Motor neuron (in vitro differentiated cells): ENCODE measurements at regions not wholly inside any gene's neighbourhood (a gene's known extent, or its start where the extent isn't known, plus 50 kb on each side); places are given as distances from the start of the nearest gene placed in this dataset.
"Not testable (repeated sequence)": the region's sequence is repeated elsewhere in the genome, so short reads cannot be mapped to it uniquely, and the experiment has no call there.

Source experiments
- ATAC-seq, 8 experiments: fragments of 200-7000 bp; cut with Tn5 transposase; replicated peaks in 6 of 8; 2 replicates each; pipeline ENCODE4 v1.8.0; 2021; ENCODE audit warnings: mild to moderate bottlenecking in 8 of 8, moderate library complexity in 8 of 8
- H3K27ac ChIP-seq, 2 donors: fragments of 250-450 bp; sonication (Bioruptor Pico); 2 replicates each; pipeline ENCODE4 v1.9.0; 2021; ENCODE audit warnings: antibody characterized with exemption in 2 of 2, mild to moderate bottlenecking in 2 of 2, moderate library complexity in 1 of 2
- H3K4me1 ChIP-seq, 2 donors: fragments of 250-450 bp; sonication (Bioruptor Pico); replicated peaks in 1 of 2; 2 replicates each; pipeline ENCODE4 v1.6.1; 2021; ENCODE audit warnings: antibody characterized with exemption in 2 of 2, mild to moderate bottlenecking in 2 of 2, moderate library complexity in 1 of 2
- H3K4me3 ChIP-seq, 5 donors: fragments of 250-450 bp; sonication (Bioruptor Pico); 2 replicates each; pipeline ENCODE4 v1.9.0; 2021; ENCODE audit warnings: antibody characterized with exemption in 5 of 5, mild to moderate bottlenecking in 5 of 5, moderate library complexity in 4 of 5
- WGBS, 10 experiments: fragments of 450-650 bp; shearing (Covaris generic); methylation state at CpG; one replicate each; pipeline ENCODE4 v1.0.0; 2022; 5-methylcytosine and 5-hydroxymethylcytosine counted together
- in situ Hi-C, 9 experiments: fragments of 400-800 bp; cut with MboI; loops; one replicate each; pipeline ENCODE4 v1.15.0; 2021; ENCODE audit warnings: low sequenced_read_pairs in 9 of 9, low pct_unique_long_range_greater_than_20kb in 2 of 9; ENCODE audit not compliant: unreplicated experiment in 9 of 9

DNA sequence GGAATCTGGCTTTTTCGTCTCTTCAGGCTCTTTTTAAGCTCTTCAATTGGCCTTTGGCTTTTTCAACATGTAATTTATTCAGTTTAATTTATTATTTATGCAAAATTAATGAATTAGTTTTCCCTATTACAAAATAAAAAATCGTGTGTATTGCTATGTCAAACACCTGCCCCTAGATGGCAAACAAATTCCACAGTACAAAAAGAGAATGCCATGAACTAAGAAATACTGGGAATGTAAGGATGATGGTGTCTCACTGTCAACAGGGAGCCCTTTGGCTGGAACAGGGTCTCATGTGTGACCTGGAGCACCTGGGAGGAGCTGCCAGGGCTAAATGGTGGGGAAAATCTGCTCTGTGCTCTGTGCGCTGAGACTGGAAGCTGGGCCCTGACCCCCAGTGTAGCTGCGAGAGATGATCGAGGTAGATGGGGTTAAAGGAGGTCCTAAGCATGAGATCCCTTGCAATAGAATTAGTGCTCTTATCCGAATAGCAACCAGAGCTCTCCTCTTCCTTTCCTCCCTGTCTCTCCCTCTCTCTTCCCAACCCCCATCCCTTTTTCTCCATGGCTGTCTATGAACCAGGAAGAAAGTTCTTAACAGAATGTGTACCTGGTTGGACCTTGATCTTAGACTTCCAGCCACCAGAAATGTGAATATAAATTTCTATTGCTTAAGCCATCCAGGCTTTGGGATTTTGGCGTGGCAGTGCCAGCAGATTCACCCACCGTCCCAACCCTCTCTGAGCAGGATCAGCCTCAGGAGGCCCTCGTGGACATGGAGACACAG, 1183.5 kb downstream of the RPIA start:
- H3K4me3 ChIP-seq, in situ Hi-C loops, ATAC-seq, H3K27ac ChIP-seq, H3K4me1 ChIP-seq: not testable (repeated sequence)
- WGBS, 10 experiments: no CpG with 5 or more reads among the region's 9 CpGs

DNA sequence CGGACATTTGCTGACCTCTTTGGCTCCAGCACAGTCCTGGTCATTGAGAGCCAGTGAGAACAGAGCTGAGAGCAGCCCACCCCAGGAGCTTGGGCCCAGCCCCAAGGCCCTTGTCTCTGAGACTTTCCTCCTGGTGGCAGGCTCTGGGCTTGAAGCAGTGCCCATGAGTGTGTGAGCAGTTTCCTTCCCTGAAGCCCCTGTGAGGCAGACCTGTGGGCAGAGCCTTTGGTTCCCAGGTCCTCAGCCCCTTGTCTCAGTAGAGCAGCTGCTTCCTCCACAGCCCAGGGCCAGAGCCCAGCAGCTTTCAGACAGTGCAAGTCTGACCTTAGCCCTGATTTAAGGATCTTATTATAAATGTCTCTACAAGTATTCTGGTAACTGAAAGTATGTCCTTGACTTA, 1185.0 kb downstream of the RPIA start:
- no CpG with 5 or more reads among the region's 1 CpG for WGBS, 10 experiments
- H3K4me3 ChIP-seq, H3K4me1 ChIP-seq, H3K27ac ChIP-seq, in situ Hi-C loops, ATAC-seq: not testable (repeated sequence)

DNA sequence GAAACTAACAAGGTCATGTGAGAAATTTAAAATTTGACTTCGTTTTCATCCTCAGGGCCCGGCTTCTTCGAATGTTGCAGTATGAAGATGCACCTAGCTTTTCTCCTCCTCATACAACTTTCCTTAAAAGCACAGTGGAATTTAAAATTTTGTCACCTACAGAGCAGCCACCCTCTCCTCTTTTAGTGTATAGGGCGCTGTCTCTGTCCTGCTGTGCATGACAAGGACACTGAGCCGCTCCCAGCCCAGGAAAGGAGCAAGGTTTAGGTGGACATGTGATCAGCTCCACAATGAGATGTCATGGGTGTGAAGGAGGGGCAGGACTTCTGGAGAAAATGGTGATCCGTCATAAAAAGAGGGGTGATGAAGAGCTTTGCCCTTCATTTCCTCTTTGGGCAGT, 1185.4 kb downstream of the RPIA start:
- WGBS, 10 experiments: 40% methylated on average over 1 of the region's 6 CpGs; no CpG with 5 or more reads in 9 of the 10 experiments
- H3K27ac ChIP-seq, ATAC-seq, H3K4me3 ChIP-seq, in situ Hi-C loops, H3K4me1 ChIP-seq: not testable (repeated sequence)

DNA sequence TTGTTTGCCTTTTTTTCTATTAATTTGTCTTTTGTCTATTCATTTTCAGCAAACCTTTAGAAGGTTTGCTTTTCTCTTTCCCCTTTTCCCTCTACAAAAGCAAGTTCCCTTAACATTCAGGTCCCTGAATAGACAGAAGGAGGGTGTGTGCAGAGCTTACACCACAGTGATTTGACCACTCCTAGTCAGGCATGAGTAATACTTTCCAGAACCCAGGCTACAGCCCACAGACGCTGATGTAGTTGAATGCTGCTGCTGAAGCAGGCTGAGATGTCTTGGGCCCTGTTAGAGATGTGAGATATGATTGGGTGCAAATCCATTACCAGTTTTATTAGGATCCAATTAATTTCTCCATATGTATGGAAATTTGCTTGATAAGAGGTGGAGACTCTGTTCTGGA, 1191.4 kb downstream of the RPIA start:
- H3K27ac ChIP-seq, in situ Hi-C loops, H3K4me1 ChIP-seq, H3K4me3 ChIP-seq: not testable (repeated sequence)
- WGBS, 10 experiments: no CpG with 5 or more reads among the region's 1 CpG
- ATAC-seq: peak in 3 of 8 experiments; percentile 27 to 100 (median 99)

DNA sequence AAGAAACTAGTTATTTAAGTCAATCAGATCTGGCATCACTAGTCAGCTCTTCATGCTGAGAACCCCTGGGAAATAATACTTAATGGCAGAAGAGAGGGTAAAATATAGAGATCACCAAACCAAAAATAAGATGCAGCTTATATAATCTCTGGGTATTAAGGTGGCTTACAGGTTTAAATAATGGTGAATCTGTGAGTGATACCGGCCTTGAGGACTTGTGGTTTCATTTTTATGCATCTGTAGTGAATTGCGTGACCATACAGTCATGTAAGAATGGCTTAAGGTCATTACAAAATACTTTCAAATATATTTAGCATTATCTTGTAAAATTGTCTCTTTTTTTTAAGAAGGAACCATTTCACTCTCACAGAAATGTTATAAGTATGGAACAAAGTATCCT, 1192.2 kb downstream of the RPIA start:
- H3K4me1 ChIP-seq, H3K4me3 ChIP-seq, H3K27ac ChIP-seq, ATAC-seq, in situ Hi-C loops: not testable (repeated sequence)
- WGBS, 10 experiments: no CpG with 5 or more reads among the region's 2 CpGs

DNA sequence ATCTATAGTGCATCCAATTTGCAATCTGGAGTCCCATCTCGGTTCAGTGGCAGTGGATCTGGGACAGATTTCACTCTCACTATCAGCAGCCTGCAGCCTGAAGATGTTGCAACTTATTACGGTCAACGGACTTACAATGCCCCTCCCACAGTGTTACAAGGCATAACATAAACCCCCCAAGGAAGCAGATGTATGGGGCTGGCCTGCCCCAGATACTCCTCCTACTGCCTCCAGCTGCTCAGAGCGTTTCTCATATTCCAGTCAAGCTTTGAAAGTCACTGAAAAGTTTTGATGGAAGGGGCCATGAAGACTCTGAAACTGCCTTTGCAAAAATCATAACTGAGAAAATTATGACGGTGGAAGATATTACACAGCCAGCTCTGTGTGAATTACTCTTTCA, 1193.6 kb downstream of the RPIA start:
- H3K4me3 ChIP-seq, H3K4me1 ChIP-seq, in situ Hi-C loops, H3K27ac ChIP-seq: not testable (repeated sequence)
- no CpG with 5 or more reads among the region's 5 CpGs for WGBS, 10 experiments
- ATAC-seq: peak in 1 of 8 experiments; percentile 28

DNA sequence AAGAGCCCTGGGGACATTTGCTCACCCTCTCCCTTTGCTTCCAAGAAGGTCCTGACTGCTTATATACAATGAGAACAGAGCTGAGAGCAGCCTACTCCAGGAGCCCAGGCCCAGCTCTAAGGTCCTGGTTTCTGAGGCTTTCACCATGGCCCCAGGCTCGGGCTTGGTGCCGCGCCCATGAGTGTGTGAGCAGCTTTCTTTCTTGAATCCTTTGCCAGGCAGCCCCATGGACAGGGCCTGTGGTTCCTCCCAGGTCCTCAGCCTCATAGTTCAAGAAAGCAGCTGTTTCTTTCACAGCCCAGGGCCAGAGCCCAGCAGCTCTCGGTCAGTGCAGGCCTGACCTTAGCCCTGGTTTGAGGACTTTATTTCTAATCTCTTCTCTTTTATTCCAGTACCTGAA, 1197.2 kb downstream of the RPIA start:
- in situ Hi-C loops, H3K4me3 ChIP-seq, H3K4me1 ChIP-seq, H3K27ac ChIP-seq: not testable (repeated sequence)
- ATAC-seq: peak in 3 of 8 experiments; percentile 49 to 95 (median 88)
- no CpG with 5 or more reads among the region's 4 CpGs for WGBS, 10 experiments

DNA sequence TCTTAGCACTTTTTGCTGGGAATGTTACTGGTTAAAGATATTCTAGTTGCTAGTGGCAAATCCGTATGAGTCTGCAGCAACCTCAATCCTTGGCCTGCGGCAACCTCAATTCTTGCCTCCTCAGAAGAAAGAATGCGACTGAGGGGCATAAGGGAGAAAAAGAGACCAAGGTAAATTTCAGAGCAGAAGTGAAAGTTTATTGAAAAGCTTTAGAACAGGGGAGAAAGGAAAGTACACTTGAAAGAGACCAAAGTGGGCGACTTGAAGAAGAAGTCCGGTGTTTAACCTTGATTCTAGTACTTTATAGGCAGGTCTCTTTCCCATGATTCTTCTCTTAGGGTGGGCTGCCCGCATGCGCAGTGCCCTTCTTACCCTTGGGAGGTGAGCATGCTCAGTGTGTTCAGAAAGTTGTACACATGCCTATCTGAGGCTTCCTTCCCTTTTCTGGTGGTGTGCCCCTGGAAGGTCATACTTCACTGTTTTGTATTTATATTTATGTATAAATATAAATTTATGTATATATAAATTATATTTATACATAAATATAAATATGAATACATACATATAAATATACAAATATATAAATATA, 1198.8 kb downstream of the RPIA start:
- H3K4me1 ChIP-seq, ATAC-seq, H3K27ac ChIP-seq, in situ Hi-C loops, H3K4me3 ChIP-seq: not testable (repeated sequence)
- whole genome bisulfite sequencing, 10 experiments: no CpG with 5 or more reads among the region's 7 CpGs

DNA sequence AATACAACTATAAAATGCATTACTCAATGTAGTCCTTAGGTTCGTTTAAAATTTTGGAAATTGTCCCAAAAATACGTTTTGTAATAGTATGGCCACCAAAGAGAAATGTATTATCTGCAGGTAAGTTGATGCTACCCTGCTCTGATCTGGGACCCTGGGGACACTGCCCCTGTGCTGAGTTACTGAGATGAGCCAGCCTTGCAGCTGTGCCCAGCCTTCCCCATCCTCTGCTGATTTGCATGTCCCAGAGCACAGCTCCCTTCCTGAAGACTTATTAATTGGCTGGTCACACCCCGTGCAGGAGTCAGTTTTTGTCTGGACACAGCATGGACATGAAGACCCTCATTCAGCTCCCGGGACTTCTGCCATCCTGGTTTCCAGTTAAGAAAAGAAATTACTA, 1203.5 kb downstream of the RPIA start:
- H3K4me3 ChIP-seq, H3K4me1 ChIP-seq, in situ Hi-C loops, H3K27ac ChIP-seq, ATAC-seq: not testable (repeated sequence)
- no CpG with 5 or more reads among the region's 4 CpGs for WGBS, 10 experiments

DNA sequence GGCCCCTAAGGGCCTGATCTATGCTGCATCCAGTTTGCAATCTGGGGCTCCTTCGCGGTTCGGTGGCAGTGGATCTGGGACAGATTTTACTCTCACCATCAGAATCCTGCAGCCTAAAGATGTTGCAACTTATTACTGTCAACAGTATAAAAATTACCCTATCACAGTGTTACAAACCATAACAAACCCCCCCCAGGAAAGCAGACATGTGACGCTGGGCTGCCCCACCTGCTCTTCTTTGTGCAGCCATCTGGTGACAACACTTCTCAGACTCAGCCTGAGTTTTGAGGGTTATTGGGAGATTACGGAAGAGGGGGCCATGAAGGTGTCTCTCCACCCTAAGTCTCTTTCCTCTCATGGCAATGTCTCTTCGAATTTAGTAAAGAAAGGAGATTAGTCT, 1204.2 kb downstream of the RPIA start:
- ATAC-seq, H3K4me1 ChIP-seq, H3K27ac ChIP-seq, in situ Hi-C loops, H3K4me3 ChIP-seq: not testable (repeated sequence)
- WGBS, 10 experiments: no CpG with 5 or more reads among the region's 6 CpGs

DNA sequence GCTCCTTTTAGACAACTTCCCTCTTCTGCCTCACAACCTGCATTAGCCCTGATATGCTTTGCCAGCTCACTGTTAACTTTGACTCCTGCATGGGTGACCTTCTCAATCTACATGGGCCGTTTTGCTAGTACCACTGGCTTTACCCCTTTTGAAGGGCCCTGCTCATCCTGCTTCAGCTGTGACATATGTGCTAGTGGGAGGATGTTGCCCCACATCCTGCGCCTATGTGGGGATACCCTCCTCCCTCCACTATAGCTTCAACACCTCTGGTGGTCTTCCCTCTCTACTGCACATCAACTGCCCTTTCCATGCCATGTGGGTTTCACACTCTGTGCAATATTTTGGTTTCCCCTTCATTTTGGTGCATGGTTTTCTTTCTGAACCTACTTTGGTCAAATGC, 1235.5 kb downstream of the RPIA start:
- in situ Hi-C loops, ATAC-seq, H3K4me1 ChIP-seq, H3K27ac ChIP-seq, H3K4me3 ChIP-seq: not testable (repeated sequence)
- no CpG with 5 or more reads among the region's 2 CpGs for WGBS, 10 experiments

DNA sequence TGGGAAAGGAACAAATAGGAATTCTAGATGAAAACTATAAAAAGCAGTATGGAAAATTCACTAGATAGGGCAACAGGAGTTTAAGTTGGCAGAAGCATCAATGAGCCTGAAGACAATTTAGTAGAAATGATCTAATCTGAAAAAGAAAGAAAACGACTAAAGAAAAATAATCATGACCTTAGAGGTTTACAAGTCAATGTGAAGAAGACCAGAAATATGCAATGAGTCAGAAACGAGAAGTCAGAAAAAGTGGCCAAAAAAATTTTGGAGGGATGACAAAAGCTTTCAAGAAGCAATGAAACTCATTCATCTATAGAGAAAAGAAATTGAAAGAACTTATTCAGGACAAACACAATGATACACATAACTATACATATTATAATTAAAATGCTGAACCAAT, 1244.0 kb downstream of the RPIA start:
- ATAC-seq, H3K27ac ChIP-seq, H3K4me3 ChIP-seq, in situ Hi-C loops, H3K4me1 ChIP-seq: not testable (repeated sequence)
- WGBS, 10 experiments: 0 to 71% (median 10%) methylated on average over 1 to 2 of the region's 2 CpGs; no CpG with 5 or more reads in 3 of the 10 experiments

DNA sequence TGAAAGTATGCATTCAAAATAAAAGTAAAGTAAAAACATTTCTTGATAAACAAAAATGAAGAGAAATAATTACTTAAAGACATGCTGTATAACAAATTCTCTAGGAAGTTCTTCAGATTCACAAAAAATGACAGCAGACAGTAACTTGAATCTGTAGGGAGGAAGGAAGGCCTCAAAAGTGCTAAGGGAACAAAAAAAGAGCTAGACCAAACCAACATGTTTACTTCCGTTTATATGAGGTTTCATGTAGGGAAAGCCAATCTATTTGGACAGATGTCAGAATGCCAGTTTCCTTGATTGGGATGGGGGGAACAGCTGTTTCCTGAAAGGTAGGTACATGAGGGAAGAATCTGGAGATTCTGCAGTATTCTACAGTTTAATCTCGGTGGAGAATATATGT, 1244.5 kb downstream of the RPIA start:
- WGBS, 10 experiments: 67 to 86% methylated on average over 1 of the region's 2 CpGs; no CpG with 5 or more reads in 8 of the 10 experiments
- H3K4me1 ChIP-seq, H3K4me3 ChIP-seq, in situ Hi-C loops, H3K27ac ChIP-seq, ATAC-seq: not testable (repeated sequence)

DNA sequence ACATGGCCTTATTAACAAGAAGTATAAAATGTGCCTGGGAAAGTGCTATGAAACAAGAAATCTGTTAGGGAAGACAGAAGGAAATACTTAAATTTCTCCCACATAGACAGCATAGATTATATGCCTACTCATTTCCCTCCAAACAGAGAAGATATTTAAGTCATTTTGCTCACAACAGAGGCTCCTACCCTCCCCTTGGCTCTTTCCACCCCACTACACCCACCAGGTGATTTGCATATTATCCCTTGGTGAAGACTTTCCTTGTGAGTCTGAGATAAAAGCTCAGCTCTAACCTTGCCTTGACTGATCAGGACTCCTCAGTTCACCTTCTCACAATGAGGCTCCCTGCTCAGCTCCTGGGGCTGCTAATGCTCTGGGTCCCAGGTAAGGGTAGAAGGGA, 1245.1 kb downstream of the RPIA start:
- ATAC-seq, H3K27ac ChIP-seq, H3K4me1 ChIP-seq, in situ Hi-C loops, H3K4me3 ChIP-seq: not testable (repeated sequence)
